ENCODE measurements at regions not wholly inside any gene's neighbourhood (a gene's known extent, or its start where the extent isn't known, plus 50 kb on each side); places are given as distances from the start of the nearest gene placed in this dataset.

DNA sequence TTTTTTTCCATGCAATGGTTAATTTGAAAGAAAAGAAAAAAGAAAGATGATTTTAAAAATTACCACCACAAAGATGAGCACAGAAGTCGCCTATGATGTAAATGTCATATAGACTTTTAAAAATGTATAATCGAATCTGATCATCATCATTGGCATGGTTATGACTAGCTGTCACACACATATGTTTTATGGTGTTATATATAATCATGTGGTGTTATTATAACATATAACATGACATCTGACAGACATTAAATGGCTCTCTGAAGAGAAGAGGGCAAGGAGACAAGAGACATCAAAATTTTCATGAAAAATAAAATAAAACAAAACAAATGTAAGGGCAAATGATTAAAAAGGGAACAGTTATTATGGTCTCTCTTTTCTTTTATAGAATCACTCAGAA is 217.5 kb downstream of the TMEM161B start:
- intact Hi-C loops (cut with micrococcal nuclease) (no loop called here), in situ Hi-C loops (cut with MboI) (no loop called here)
- H3K27ac ChIP-seq (ENCODE audit: extremely low read depth, low read depth, low read length), result no peak overlapping the region
- no peaks in the 10 kb centered on the region for H4K20me1 ChIP-seq (replicated peaks; ENCODE audit: control insufficient read depth, insufficient read depth, low read length)
- H3K36me3 ChIP-seq (ENCODE audit: control insufficient read depth, insufficient read depth, low read length), result no peaks in the 10 kb centered on the region
- FAIRE-seq, result no peak
- no peak overlapping the region for H2AFZ ChIP-seq (ENCODE audit: low read depth, low read length)
- no peaks in the 10 kb centered on the region for H3K27me3 ChIP-seq (ENCODE audit: control insufficient read depth in 2 of 2, insufficient read depth in 2 of 2, low read length in 2 of 2)
- H3K9me1 ChIP-seq (ENCODE audit: control insufficient read depth, insufficient read depth, low read length), result no peaks in the 10 kb centered on the region
- ATAC-seq, result no peak
- no peak overlapping the region for H3K4me2 ChIP-seq (ENCODE audit: insufficient read depth, low read length)
- DNase-seq (ENCODE audit: extremely low read depth in 1 of 4, low spot score in 3 of 4), result no peak
- ChIA-PET CTCF (ENCODE audit: low intra/inter-chr PET ratio) (no interaction called here), POLR2A (no interaction called here)
- H3K79me2 ChIP-seq (ENCODE audit: control insufficient read depth, insufficient read depth, low read length), result no peaks in the 10 kb centered on the region
- H3K9ac ChIP-seq (ENCODE audit: insufficient read depth in 1 of 2, low read depth in 2 of 2, low read length in 2 of 2), result no peak overlapping the region
- no TSS peak for BruUV-seq (replicated peaks)
- H3K4me3 ChIP-seq, result no peak overlapping the region
- H3K9me3 ChIP-seq (replicated peaks; ENCODE audit: control insufficient read depth, insufficient read depth, low read depth, low read length), result no peaks in the 10 kb centered on the region
- TF ChIP-seq STAG1 (CRISPR knock-in tag; IDR thresholded peaks at IDR 0.05; ENCODE audit: borderline replicate concordance) (no peak), PTRF (tag; IDR thresholded peaks at IDR 0.05) (no peak), MAFG (tag; conservative IDR thresholded peaks at IDR 0.05) (no peak), PHB (CRISPR knock-in tag; IDR thresholded peaks at IDR 0.05) (no peak)
- H3K4me1 ChIP-seq (replicated peaks in 1 of 2; ENCODE audit: control insufficient read depth in 2 of 2, insufficient read depth in 2 of 2, low read length in 2 of 2), result no peaks in the 10 kb centered on the region
- WGBS (ENCODE audit: insufficient coverage, low coverage, missing lambda C conversion rate), result 0% methylated on average over 2 of the region's 2 CpGs

DNA sequence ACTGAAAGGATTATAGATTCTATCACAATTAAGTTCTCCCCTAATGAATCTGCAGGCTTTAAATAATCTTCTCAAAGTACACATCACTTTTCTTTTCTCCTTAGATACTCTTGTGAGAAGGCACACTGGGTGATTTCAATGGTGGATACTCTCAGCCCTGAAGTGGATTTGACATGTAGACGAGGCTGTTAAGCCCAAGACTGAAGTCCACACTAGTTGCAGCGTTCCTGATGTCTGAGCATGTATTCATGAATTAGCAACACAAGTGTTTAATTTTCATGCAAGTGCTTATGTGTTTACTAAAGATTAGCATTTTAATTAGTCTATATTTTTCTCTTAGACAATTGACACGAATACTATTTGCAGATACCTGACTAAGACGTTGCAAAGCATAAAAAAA is 218.9 kb downstream of the TMEM161B start:
- H3K9me1 ChIP-seq (ENCODE audit: control insufficient read depth, insufficient read depth, low read length), result no peaks in the 10 kb centered on the region

More for the DNA sequence above, 218.9 kb downstream of the TMEM161B start:
- ATAC-seq (no peak), DNase-seq (ENCODE audit: extremely low read depth in 1 of 4, low spot score in 3 of 4) (no peak), FAIRE-seq (no peak)
- Histone ChIP-seq H3K27ac (ENCODE audit: extremely low read depth, low read depth, low read length) (no peak overlapping the region), H3K9ac (ENCODE audit: insufficient read depth in 1 of 2, low read depth in 2 of 2, low read length in 2 of 2) (no peak overlapping the region), H3K4me3 (no peak overlapping the region), H3K4me2 (ENCODE audit: insufficient read depth, low read length) (no peak overlapping the region), H3K4me1 (replicated peaks in 1 of 2; ENCODE audit: control insufficient read depth in 2 of 2, insufficient read depth in 2 of 2, low read length in 2 of 2) (no peaks in the 10 kb centered on the region), H3K36me3 (ENCODE audit: control insufficient read depth, insufficient read depth, low read length) (no peaks in the 10 kb centered on the region), H2AFZ (ENCODE audit: low read depth, low read length) (no peak overlapping the region), H4K20me1 (replicated peaks; ENCODE audit: control insufficient read depth, insufficient read depth, low read length) (no peaks in the 10 kb centered on the region), H3K9me3 (replicated peaks; ENCODE audit: control insufficient read depth, insufficient read depth, low read depth, low read length) (no peaks in the 10 kb centered on the region), H3K79me2 (ENCODE audit: control insufficient read depth, insufficient read depth, low read length) (no peaks in the 10 kb centered on the region), H3K27me3 (ENCODE audit: control insufficient read depth in 2 of 2, insufficient read depth in 2 of 2, low read length in 2 of 2) (no peaks in the 10 kb centered on the region)
- CTCF ChIA-PET (ENCODE audit: low intra/inter-chr PET ratio), result no interaction called here
- no TSS peak for BruUV-seq (replicated peaks)
- in situ Hi-C loops (cut with MboI) (no loop called here), intact Hi-C loops (cut with micrococcal nuclease) (no loop called here)
- 1% methylated on average over 4 of the region's 4 CpGs for WGBS (ENCODE audit: insufficient coverage, low coverage, missing lambda C conversion rate)
- TF ChIP-seq CXXC5 (CRISPR knock-in tag; IDR thresholded peaks at IDR 0.05), result no peak
- TF ChIP-seq, protein P1, sequence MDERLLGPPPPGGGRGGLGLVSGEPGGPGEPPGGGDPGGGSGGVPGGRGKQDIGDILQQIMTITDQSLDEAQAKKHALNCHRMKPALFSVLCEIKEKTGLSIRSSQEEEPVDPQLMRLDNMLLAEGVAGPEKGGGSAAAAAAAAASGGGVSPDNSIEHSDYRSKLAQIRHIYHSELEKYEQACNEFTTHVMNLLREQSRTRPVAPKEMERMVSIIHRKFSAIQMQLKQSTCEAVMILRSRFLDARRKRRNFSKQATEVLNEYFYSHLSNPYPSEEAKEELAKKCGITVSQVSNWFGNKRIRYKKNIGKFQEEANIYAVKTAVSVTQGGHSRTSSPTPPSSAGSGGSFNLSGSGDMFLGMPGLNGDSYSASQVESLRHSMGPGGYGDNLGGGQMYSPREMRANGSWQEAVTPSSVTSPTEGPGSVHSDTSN (CRISPR knock-in tag; IDR thresholded peaks at IDR 0.05; ENCODE audit: low read depth), result no peak
- TF ChIP-seq, protein P1 (tag; conservative IDR thresholded peaks at IDR 0.05; ENCODE audit: low read depth), result no peak
- POLR2A ChIA-PET, result no interaction called here

All from K562 (cell line).